ENCODE measurements at regions not wholly inside any gene's neighbourhood (a gene's known extent, or its start where the extent isn't known, plus 50 kb on each side); places are given as distances from the start of the nearest gene placed in this dataset.

DNA sequence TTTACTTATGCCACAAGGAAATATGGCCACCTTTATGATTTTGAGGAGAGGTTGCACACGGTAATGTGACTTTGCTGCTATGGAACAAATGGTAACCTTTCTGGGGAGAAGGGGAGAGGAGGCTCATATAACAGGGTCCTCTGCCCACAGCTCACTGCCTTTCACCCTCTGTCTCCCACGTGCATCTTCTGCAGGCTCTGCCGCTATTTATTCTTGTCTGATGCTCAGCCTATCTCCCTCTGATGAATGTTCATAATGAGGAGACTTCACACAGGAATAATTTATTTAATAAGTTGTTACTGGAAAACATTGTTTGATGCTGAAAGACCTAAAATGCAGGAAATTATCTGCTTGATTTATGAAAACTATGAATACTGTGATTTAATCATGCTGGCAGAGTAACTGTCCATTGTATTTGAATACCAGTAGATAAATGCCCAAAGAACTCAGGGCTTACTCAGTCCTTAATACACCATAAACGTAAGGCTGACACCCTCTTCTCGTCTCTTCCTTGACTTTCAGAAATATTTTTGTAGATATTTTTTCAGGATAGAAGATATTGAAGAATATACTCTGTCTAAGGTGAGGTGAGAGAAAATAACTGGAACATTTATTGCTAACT, 721.1 kb downstream of the QKI start:
- no peak for DNase-seq

- peak; percentile 8 for DNase-seq
These were observed 718.6 kb downstream of the QKI start for GRCh38 chr6:164133095-164133494.

DNA sequence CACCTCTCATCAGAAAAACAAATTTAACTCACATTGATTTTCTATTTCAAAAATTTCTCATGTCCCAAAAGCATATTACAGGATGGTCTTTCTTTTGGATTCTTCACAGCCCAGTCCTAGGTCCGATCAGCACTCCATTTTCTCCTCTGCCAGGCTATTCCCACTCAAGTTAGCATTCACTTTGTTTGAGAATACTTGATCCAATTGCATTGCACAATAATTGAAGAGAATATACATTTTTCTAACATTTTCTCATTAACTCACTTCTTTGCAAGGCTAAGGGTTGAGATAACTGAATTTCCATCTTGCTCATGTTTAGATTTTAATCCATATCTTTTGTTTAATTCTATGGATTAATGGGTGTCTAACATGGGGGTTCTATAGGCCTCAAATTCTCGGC, 716.1 kb downstream of the QKI start:
- DNase-seq, result no peak

GRCh38 chr6:164130151-164130550, 715.6 kb downstream of the QKI start:
- no peak for DNase-seq

DNA sequence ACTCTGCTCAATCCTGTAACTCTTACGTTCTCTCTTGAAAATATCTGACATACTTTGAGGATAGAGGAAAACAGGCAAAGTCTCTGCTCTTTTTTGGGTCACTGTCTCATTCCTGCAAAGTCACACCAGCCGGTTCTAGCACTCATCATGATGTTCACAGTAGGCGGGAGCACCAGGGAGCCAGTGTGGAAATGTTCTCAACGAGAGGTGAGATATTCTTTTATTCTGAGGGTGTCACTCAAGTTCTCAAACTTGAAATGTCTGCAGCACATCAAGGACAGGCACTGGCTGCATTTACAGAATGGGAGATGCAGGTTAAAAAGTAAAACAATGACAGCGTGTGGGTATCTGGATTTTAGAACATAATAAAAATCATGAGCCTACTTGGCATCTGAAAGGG, 714.7 kb downstream of the QKI start:
- DNase-seq, result no peak

- DNase-seq, result no peak
These were observed 713.6 kb downstream of the QKI start for GRCh38 chr6:164128101-164128500.

- no peak for DNase-seq
These were observed 710.5 kb downstream of the QKI start for GRCh38 chr6:164124986-164125385.

- no peak for DNase-seq
These were observed 710.0 kb downstream of the QKI start for GRCh38 chr6:164124473-164124872.

- DNase-seq, result no peak
These were observed 707.6 kb downstream of the QKI start for GRCh38 chr6:164122109-164122508.

- no peak for DNase-seq
These were observed 707.0 kb downstream of the QKI start for GRCh38 chr6:164121527-164121926.

- no peak for DNase-seq
These were observed 700.1 kb downstream of the QKI start for GRCh38 chr6:164114651-164115050.

- no peak for DNase-seq
These were observed 699.5 kb downstream of the QKI start for GRCh38 chr6:164114051-164114450.

- DNase-seq, result no peak
These were observed 699.1 kb downstream of the QKI start for GRCh38 chr6:164113637-164114036.

GRCh38 chr6:164109770-164110140, 695.2 kb downstream of the QKI start:
- no peak for DNase-seq

- peak; percentile 37 for DNase-seq
These were observed 694.6 kb downstream of the QKI start for GRCh38 chr6:164108869-164109769.

- DNase-seq, result no peak
These were observed 693.6 kb downstream of the QKI start for GRCh38 chr6:164108092-164108491.

DNA sequence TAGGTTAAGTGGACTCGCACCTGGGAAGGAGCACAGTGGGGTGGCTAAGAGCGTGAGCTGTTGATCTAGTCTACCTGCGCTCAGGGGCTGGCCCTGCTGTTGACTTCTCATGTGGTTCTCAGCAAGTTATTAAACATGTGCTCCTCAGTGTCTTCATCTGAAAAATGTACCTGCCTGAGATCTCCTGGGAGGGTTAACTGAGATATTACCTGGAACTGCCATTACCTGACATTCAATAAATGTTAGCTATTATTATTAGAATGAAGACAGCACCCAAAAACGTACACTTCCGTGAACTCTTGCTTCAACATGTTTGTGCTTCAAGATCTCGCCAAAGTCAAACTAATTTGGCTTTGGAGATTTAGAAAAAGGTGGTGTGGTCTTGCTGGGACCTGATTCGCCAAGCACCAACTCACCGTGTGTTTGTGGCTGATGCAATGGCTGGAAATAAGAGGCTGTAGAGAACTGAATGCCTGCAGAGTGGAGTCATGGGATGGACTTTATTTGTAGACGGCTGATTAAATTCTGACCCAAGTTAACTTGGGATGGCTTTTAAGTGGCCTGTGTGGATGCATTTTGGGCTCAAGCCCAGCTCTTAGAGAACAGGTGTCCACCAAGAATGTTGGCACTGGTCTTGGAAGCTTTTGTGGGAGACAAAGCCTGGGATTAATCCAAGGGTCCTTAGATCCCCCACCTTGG, 692.9 kb downstream of the QKI start:
- DNase-seq, result peak; percentile 89

DNA sequence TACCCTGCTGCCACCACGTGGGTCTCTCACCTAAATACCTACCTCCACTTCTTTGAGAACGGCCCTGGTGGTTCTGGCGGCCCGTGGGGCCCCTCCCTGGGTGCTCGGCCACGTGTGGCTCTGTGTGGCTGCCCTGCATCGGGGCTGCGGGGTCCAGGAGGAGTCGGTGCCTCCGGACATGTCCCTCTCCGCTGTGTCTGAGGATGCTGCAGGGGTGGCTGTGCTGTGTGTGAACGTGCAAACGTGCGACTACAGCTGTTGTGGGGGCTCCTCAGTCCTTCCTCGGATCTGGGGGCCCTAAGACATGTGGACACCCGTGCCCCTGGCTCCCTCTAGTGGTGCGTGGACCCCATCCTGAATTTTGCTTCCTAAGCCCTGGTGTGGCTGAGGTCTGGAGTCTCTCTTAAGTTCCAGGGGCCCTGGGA, 691.8 kb downstream of the QKI start:
- DNase-seq, result peak; percentile 40

GRCh38 chr6:164105705-164106104, 691.2 kb downstream of the QKI start:
- no peak for DNase-seq

DNA sequence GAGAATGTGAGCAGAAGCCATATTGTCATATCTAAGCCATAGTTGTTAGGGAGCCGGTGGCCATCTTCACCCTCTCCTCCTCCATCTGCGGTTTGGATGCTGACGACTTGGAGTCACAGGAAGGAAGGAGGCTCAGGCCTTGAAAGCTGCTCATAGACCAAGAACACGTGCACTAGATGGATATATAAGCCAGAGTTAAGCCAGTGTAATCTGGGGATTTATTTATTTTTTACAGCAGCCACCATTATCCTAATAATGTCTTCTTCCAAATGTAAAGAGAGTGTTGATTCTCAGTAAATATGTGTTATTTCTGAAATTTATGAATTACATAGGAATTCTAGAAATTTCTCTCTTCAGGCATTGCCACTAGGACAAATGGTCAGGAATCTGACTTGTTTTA, 689.9 kb downstream of the QKI start:
- no peak for DNase-seq

DNA sequence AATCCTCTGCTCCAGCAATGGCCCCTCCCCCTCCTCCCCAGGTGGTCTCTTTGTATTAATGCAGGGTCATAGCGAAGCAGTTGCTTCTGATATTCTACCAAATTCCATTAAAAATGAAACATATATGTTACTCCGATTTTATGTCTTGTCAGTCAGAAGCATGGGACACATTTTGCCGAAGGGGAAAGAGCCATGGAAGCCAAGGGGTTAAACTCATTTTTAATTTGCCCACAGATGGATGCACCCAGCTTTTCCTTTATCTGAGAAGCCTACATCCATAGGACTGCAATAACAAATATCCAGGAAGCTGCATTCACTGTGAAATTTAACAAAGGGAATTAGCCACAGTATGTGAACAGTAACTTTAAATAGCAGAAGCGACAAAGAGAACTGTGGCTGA, 688.2 kb downstream of the QKI start:
- no peak for DNase-seq

- no peak for DNase-seq
These were observed 687.3 kb downstream of the QKI start for GRCh38 chr6:164101859-164102258.

DNA sequence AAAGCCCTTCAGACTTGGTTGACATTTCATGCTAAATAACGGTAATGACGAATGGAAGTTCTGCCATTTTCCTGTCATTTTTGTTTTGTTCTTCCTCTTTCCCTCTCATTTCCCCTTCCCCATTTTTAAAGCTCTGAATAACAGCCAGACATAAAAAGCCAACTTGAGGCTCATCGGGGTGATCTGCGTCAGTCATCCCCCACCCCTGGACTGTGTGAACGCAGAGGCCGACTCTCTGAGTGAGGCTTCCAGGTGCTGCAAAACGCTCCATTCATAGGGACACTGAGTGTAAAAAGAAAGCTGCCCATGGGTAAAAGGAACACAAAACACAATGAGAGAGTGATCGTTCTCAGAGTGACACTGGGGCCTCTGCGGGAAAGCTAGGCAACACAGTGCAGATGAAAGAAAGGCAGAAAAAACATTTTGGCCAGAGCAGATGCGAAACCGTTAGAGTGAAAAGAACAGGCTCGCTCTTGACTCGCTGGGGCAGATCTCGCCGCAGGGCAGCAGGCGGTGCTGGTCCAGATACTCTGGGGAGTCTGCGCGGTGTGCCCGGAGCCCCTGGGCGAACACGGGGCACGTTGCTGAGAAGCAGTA, 684.8 kb downstream of the QKI start:
- no peak for DNase-seq
